ENCODE measurements at regions not wholly inside any gene's neighbourhood (a gene's known extent, or its start where the extent isn't known, plus 50 kb on each side); places are given as distances from the start of the nearest gene placed in this dataset.

GRCh38 chr5:84727708-84728107 lies 343.0 kb upstream of the EDIL3 start:
- TF ChIP-seq FOXP2 (optimal IDR thresholded peaks at IDR 0.05; ENCODE audit: control extremely low read depth, extremely low read length, insufficient read depth) = no peak
- TF ChIP-seq POLR2AphosphoS5 (IDR thresholded peaks at IDR 0.05; ENCODE audit: borderline replicate concordance, low read depth, low read length) = no peak
- no peak for TF ChIP-seq EZH2 (IDR thresholded peaks at IDR 0.05)
